ENCODE measurements at regions not wholly inside any gene's neighbourhood (a gene's known extent, or its start where the extent isn't known, plus 50 kb on each side); places are given as distances from the start of the nearest gene placed in this dataset.

GRCh38 chr6:140849456-140849855 is 1283.3 kb upstream of the GJE1 start:
- H4K20me1 ChIP-seq (ENCODE audit: insufficient read depth): no peaks in the 10 kb centered on the region
- no peak overlapping the region for H3K4me2 ChIP-seq (ENCODE audit: low read length)
- TF ChIP-seq RAD21 (conservative IDR thresholded peaks at IDR 0.05) (no peak), POLR2AphosphoS5 (IDR thresholded peaks at IDR 0.05) (no peak), TAF1 (IDR thresholded peaks at IDR 0.05; ENCODE audit: low read depth) (no peak), SMC3 (conservative IDR thresholded peaks at IDR 0.05; ENCODE audit: poor library complexity) (no peak), EZH2 (IDR thresholded peaks at IDR 0.05; ENCODE audit: borderline replicate concordance, insufficient read depth, low read length, poor library complexity, severe bottlenecking) (no peak), MXI1 (conservative IDR thresholded peaks at IDR 0.05; ENCODE audit: poor library complexity, severe bottlenecking) (no peak), EP300 (conservative IDR thresholded peaks at IDR 0.05; ENCODE audit: poor library complexity, severe bottlenecking) (no peak)
- TF ChIP-seq, protein P1, sequence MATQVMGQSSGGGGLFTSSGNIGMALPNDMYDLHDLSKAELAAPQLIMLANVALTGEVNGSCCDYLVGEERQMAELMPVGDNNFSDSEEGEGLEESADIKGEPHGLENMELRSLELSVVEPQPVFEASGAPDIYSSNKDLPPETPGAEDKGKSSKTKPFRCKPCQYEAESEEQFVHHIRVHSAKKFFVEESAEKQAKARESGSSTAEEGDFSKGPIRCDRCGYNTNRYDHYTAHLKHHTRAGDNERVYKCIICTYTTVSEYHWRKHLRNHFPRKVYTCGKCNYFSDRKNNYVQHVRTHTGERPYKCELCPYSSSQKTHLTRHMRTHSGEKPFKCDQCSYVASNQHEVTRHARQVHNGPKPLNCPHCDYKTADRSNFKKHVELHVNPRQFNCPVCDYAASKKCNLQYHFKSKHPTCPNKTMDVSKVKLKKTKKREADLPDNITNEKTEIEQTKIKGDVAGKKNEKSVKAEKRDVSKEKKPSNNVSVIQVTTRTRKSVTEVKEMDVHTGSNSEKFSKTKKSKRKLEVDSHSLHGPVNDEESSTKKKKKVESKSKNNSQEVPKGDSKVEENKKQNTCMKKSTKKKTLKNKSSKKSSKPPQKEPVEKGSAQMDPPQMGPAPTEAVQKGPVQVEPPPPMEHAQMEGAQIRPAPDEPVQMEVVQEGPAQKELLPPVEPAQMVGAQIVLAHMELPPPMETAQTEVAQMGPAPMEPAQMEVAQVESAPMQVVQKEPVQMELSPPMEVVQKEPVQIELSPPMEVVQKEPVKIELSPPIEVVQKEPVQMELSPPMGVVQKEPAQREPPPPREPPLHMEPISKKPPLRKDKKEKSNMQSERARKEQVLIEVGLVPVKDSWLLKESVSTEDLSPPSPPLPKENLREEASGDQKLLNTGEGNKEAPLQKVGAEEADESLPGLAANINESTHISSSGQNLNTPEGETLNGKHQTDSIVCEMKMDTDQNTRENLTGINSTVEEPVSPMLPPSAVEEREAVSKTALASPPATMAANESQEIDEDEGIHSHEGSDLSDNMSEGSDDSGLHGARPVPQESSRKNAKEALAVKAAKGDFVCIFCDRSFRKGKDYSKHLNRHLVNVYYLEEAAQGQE (IDR thresholded peaks at IDR 0.05; ENCODE audit: borderline replicate concordance): no peak
- TF ChIP-seq, protein P2, sequence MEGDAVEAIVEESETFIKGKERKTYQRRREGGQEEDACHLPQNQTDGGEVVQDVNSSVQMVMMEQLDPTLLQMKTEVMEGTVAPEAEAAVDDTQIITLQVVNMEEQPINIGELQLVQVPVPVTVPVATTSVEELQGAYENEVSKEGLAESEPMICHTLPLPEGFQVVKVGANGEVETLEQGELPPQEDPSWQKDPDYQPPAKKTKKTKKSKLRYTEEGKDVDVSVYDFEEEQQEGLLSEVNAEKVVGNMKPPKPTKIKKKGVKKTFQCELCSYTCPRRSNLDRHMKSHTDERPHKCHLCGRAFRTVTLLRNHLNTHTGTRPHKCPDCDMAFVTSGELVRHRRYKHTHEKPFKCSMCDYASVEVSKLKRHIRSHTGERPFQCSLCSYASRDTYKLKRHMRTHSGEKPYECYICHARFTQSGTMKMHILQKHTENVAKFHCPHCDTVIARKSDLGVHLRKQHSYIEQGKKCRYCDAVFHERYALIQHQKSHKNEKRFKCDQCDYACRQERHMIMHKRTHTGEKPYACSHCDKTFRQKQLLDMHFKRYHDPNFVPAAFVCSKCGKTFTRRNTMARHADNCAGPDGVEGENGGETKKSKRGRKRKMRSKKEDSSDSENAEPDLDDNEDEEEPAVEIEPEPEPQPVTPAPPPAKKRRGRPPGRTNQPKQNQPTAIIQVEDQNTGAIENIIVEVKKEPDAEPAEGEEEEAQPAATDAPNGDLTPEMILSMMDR (IDR thresholded peaks at IDR 0.05; ENCODE audit: poor library complexity, severe bottlenecking): no peak
- H3K9me2 ChIP-seq (ENCODE audit: insufficient read depth, low read length): no peaks in the 10 kb centered on the region
- H3K27me3 ChIP-seq (ENCODE audit: insufficient read depth, low read depth, low read length): no peaks in the 10 kb centered on the region
- H3K79me2 ChIP-seq (replicated peaks; ENCODE audit: insufficient read depth, low read length): no peaks in the 10 kb centered on the region
- no peaks in the 10 kb centered on the region for H3K36me3 ChIP-seq (ENCODE audit: insufficient read depth, low read length)
- no peaks in the 10 kb centered on the region for H3F3A ChIP-seq (ENCODE audit: insufficient read depth, low read length, poor library complexity, severe bottlenecking)
- H2AFZ ChIP-seq (ENCODE audit: low read depth, low read length): no peak overlapping the region
- no peaks in the 10 kb centered on the region for H3K9me3 ChIP-seq (ENCODE audit: low read length)
- no peak overlapping the region for H3K4me3 ChIP-seq (ENCODE audit: low read length)
- H3K27ac ChIP-seq (ENCODE audit: low read length): no peak overlapping the region
- H3K9ac ChIP-seq (ENCODE audit: low read length): no peak overlapping the region

DNA sequence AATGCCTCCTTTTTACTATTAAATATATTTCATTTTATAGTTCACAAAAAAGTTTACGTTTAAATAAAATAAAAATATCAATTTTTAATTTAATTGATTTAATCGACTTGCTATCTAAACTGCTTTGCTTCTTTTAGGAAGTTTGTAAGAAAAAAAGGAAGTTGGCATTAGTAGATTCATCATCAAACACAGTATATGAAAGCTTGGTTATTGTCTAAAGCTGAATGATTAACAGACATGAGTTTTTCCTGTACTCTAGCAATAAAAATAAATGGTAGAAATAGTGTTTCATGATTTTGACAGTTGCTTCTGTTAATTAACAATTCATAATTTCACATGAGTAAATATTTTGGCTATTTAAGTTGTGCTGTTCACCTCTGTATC is 1285.5 kb upstream of the GJE1 start:
- Histone ChIP-seq H3K9me3 (ENCODE audit: low read length) (no peaks in the 10 kb centered on the region), H4K20me1 (ENCODE audit: insufficient read depth) (no peaks in the 10 kb centered on the region), H3K27ac (ENCODE audit: low read length) (no peak overlapping the region), H3K4me3 (ENCODE audit: low read length) (no peak overlapping the region), H3K9ac (ENCODE audit: low read length) (no peak overlapping the region), H3K9me2 (ENCODE audit: insufficient read depth, low read length) (no peaks in the 10 kb centered on the region), H3K27me3 (ENCODE audit: insufficient read depth, low read depth, low read length) (no peaks in the 10 kb centered on the region), H3K4me2 (ENCODE audit: low read length) (no peak overlapping the region), H3K79me2 (replicated peaks; ENCODE audit: insufficient read depth, low read length) (no peaks in the 10 kb centered on the region), H2AFZ (ENCODE audit: low read depth, low read length) (no peak overlapping the region), H3K36me3 (ENCODE audit: insufficient read depth, low read length) (no peaks in the 10 kb centered on the region), H3F3A (ENCODE audit: insufficient read depth, low read length, poor library complexity, severe bottlenecking) (no peaks in the 10 kb centered on the region)
- TF ChIP-seq TAF1 (IDR thresholded peaks at IDR 0.05; ENCODE audit: low read depth) (no peak), RAD21 (conservative IDR thresholded peaks at IDR 0.05) (no peak), EZH2 (IDR thresholded peaks at IDR 0.05; ENCODE audit: borderline replicate concordance, insufficient read depth, low read length, poor library complexity, severe bottlenecking) (no peak), MXI1 (conservative IDR thresholded peaks at IDR 0.05; ENCODE audit: poor library complexity, severe bottlenecking) (no peak), POLR2AphosphoS5 (IDR thresholded peaks at IDR 0.05) (no peak), EP300 (conservative IDR thresholded peaks at IDR 0.05; ENCODE audit: poor library complexity, severe bottlenecking) (no peak), SMC3 (conservative IDR thresholded peaks at IDR 0.05; ENCODE audit: poor library complexity) (no peak)
- TF ChIP-seq, protein P2 (IDR thresholded peaks at IDR 0.05; ENCODE audit: poor library complexity, severe bottlenecking): no peak
- TF ChIP-seq, protein P1 (IDR thresholded peaks at IDR 0.05; ENCODE audit: borderline replicate concordance): no peak

All from neural cell (in vitro differentiated cells).